Neural cell (in vitro differentiated cells): ENCODE measurements at regions not wholly inside any gene's neighbourhood (a gene's known extent, or its start where the extent isn't known, plus 50 kb on each side); places are given as distances from the start of the nearest gene placed in this dataset.

Experiments used
- CTCF ChIP-seq: fragments of 450-650 bp; IDR thresholded peaks from 2 replicates; pipeline ENCODE4 v1.5.1; 2014; ENCODE audit warnings: antibody characterized with exemption, mild to moderate bottlenecking, moderate library complexity; ENCODE audit not compliant: poor library complexity, severe bottlenecking
- EP300 ChIP-seq: fragments of 450-650 bp; conservative IDR thresholded peaks from 2 replicates; pipeline ENCODE4 v1.6.1; 2014; ENCODE audit warnings: antibody characterized with exemption, mild to moderate bottlenecking, moderate library complexity; ENCODE audit not compliant: poor library complexity, severe bottlenecking
- EZH2 ChIP-seq: fragments of 200-600, 300-800 bp; shearing (Covaris generic), sonication (generic); IDR thresholded peaks from 2 replicates; pipeline ENCODE4 v1.6.1; 2014; ENCODE audit warnings: antibody characterized with exemption, low read length, borderline replicate concordance, mild to moderate bottlenecking; ENCODE audit not compliant: insufficient read depth, poor library complexity, severe bottlenecking
- POLR2AphosphoS5 ChIP-seq: IDR thresholded peaks from 2 replicates; pipeline ENCODE4 v1.6.1; 2012
- RAD21 ChIP-seq: fragments of 450-650 bp; conservative IDR thresholded peaks from 2 replicates; pipeline ENCODE4 v1.6.1; 2014; ENCODE audit warnings: antibody characterized with exemption, mild to moderate bottlenecking, moderate library complexity
- REST ChIP-seq: IDR thresholded peaks from 2 replicates; pipeline ENCODE4 v1.6.1; 2012; ENCODE audit warnings: borderline replicate concordance
- SMC3 ChIP-seq: fragments of 450-650 bp; conservative IDR thresholded peaks from 2 replicates; pipeline ENCODE4 v1.6.1; 2014; ENCODE audit warnings: antibody characterized with exemption, mild to moderate bottlenecking, moderate library complexity; ENCODE audit not compliant: poor library complexity
- TAF1 ChIP-seq: IDR thresholded peaks from 2 replicates; pipeline ENCODE4 v1.6.1; 2012; ENCODE audit warnings: low read depth

- TF ChIP-seq EP300 (no peak), CTCF (no peak), RAD21 (no peak), REST (no peak), TAF1 (no peak), SMC3 (no peak), POLR2AphosphoS5 (no peak), EZH2 (no peak)
Observed at GRCh38 chr4:58961283-58961682, 1851.1 kb upstream of the IGFBP7 start.
